ENCODE measurements at regions not wholly inside any gene's neighbourhood (a gene's known extent, or its start where the extent isn't known, plus 50 kb on each side); places are given as distances from the start of the nearest gene placed in this dataset.

DNA sequence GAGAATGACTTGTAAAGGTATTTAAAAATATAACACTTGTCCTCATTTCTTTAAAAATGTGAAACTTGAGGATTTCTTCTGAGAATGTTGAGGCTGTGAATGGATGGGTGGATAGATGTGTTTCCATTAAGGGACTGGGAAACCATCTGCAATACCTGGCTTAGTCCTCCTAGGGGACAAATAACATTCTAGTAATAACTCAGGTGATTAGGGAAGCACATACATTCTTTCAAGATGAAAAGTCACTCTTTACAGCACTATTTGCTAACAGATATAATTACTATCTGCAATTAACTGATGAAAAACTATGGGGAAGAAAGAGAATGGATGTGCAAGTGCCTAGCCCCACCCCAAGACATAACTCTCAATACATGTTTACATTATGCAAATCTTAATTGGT lies 542.3 kb downstream of the CD83 start:
- no peaks in the 10 kb centered on the region for H3K36me3 Mint-ChIP-seq (ENCODE audit: insufficient read depth in 1 of 3, low read depth in 3 of 3)
- no peaks in the 10 kb centered on the region for H3K9me3 ChIP-seq (ENCODE audit: control insufficient read depth, low read depth, low read length)

More for the DNA sequence above, 542.3 kb downstream of the CD83 start:
- Histone ChIP-seq H3K14ac (ENCODE audit: insufficient read depth, low read length) (no peak overlapping the region), H3K27ac (ENCODE audit: insufficient read length, low read depth, low read length) (no peak overlapping the region), H2AK5ac (ENCODE audit: insufficient read length, low read length) (no peak overlapping the region), H4K5ac (ENCODE audit: insufficient read length, low read depth, low read length) (no peak overlapping the region), H3K56ac (ENCODE audit: insufficient read length, low read depth, low read length) (no peak overlapping the region), H2BK20ac (ENCODE audit: low read depth, low read length, poor library complexity, severe bottlenecking) (no peak overlapping the region), H4K8ac (replicated peaks; ENCODE audit: insufficient read length, low read depth, low read length) (no peak overlapping the region), H3K18ac (ENCODE audit: insufficient read length, low read depth, low read length) (no peak overlapping the region), H2BK120ac (ENCODE audit: low read depth, low read length, poor library complexity, severe bottlenecking) (no peak overlapping the region), H3K9ac (ENCODE audit: extremely low read depth, insufficient read length, low read length) (no peak overlapping the region), H3K4me2 (ENCODE audit: insufficient read depth, insufficient read length, low read length) (no peak overlapping the region), H2AFZ (ENCODE audit: low read length) (no peak overlapping the region), H3K79me1 (ENCODE audit: insufficient read depth, low read depth, low read length, poor library complexity, severe bottlenecking) (no peaks in the 10 kb centered on the region), H3K4me1 (ENCODE audit: insufficient read depth, low read length) (no peaks in the 10 kb centered on the region), H4K20me1 (ENCODE audit: control insufficient read depth, insufficient read depth, insufficient read length) (no peaks in the 10 kb centered on the region), H3T11ph (ENCODE audit: low read length) (no peak overlapping the region), H4K91ac (ENCODE audit: insufficient read length, low read depth, low read length) (no peak overlapping the region), H3K23me2 (ENCODE audit: insufficient read length, low read depth, low read length, poor library complexity, severe bottlenecking) (no peaks in the 10 kb centered on the region), H2BK5ac (ENCODE audit: insufficient read length, low read length) (no peak overlapping the region), H3K23ac (ENCODE audit: insufficient read length, low read depth, low read length) (no peak overlapping the region), H2BK12ac (ENCODE audit: insufficient read length, low read depth, low read length) (no peak overlapping the region), H3K27me3 (ENCODE audit: insufficient read depth, low read length) (no peaks in the 10 kb centered on the region), H3K79me2 (ENCODE audit: insufficient read depth, low read length) (no peaks in the 10 kb centered on the region), H3K4ac (ENCODE audit: low read depth, low read length) (no peak overlapping the region), H2BK15ac (ENCODE audit: low read depth, low read length) (no peak overlapping the region)
- Mint-ChIP-seq H3K4me3 (no peak overlapping the region), H3K4me1 (peaks cover 19 to 27% of the 10 kb centered on the region in 2 experiments), H3K27me3 (ENCODE audit: low read depth) (peaks cover 4% of the 10 kb centered on the region; the same call in 1 of the 2 replicates), H3K27ac (no peak overlapping the region), H3K9me3 (no peaks in the 10 kb centered on the region)
- no peak for DNase-seq
- TF ChIP-seq, protein P1, sequence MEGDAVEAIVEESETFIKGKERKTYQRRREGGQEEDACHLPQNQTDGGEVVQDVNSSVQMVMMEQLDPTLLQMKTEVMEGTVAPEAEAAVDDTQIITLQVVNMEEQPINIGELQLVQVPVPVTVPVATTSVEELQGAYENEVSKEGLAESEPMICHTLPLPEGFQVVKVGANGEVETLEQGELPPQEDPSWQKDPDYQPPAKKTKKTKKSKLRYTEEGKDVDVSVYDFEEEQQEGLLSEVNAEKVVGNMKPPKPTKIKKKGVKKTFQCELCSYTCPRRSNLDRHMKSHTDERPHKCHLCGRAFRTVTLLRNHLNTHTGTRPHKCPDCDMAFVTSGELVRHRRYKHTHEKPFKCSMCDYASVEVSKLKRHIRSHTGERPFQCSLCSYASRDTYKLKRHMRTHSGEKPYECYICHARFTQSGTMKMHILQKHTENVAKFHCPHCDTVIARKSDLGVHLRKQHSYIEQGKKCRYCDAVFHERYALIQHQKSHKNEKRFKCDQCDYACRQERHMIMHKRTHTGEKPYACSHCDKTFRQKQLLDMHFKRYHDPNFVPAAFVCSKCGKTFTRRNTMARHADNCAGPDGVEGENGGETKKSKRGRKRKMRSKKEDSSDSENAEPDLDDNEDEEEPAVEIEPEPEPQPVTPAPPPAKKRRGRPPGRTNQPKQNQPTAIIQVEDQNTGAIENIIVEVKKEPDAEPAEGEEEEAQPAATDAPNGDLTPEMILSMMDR (conservative IDR thresholded peaks at IDR 0.05), result no peak
